ENCODE measurements at regions not wholly inside any gene's neighbourhood (a gene's known extent, or its start where the extent isn't known, plus 50 kb on each side); places are given as distances from the start of the nearest gene placed in this dataset.

DNA sequence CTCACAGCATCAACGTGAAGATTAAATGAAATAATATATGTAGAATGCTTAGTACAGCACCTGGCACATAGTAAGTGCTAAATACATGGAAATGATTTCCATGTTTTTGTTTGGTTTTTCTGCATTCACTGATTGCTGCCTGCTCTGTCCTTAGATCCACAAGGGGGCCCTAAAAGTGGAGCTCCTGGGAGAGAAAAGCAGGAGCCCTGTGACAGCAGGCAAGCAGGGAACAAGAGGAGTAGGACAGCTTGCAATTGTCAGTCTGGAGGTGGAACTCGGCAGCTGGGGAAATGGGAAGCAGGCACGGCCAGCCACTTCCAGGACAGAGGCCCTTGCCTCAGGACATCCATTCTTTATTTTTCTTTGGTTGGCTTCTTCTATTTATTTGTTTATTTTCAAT, 292.9 kb downstream of the BMP4 start:
- TF ChIP-seq, protein P1, sequence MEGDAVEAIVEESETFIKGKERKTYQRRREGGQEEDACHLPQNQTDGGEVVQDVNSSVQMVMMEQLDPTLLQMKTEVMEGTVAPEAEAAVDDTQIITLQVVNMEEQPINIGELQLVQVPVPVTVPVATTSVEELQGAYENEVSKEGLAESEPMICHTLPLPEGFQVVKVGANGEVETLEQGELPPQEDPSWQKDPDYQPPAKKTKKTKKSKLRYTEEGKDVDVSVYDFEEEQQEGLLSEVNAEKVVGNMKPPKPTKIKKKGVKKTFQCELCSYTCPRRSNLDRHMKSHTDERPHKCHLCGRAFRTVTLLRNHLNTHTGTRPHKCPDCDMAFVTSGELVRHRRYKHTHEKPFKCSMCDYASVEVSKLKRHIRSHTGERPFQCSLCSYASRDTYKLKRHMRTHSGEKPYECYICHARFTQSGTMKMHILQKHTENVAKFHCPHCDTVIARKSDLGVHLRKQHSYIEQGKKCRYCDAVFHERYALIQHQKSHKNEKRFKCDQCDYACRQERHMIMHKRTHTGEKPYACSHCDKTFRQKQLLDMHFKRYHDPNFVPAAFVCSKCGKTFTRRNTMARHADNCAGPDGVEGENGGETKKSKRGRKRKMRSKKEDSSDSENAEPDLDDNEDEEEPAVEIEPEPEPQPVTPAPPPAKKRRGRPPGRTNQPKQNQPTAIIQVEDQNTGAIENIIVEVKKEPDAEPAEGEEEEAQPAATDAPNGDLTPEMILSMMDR (conservative IDR thresholded peaks at IDR 0.05; ENCODE audit: low read depth, low read length): peak; percentile 67
- H3K4me3 ChIP-seq (ENCODE audit: low read length): no peak overlapping the region
- DNase-seq (ENCODE audit: low read depth): no peak

DNA sequence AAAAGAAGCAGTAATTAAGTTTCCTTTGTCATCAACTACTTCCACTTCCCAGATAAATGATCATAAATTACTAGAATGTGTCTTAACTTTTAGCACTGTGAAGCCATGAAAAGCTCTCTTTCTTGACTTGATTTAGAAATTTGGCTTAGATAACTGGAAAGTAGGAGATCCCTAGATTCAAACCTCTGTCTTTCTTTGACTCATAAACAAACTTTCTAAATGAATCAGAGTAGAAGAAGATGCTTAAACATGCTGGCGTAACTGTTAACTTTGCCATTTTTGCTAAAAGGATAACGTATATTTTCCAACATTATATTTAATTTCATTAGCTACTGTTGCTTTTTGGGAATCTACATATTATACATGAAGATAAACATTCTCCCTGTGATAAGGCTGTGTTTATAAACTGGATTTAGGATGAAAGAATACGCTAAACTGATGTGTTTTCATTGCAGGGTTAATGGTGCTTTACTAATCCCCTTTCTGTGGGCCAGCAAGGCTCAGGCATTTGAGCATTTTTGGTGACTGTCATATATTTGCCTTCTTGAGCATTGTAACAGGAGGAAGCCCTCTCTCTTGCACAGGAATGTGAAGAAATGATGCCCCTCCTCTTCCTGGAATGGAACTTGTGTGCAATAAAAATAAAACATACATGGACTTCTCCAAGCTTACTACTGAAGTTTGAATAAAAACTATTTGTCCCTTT, 301.4 kb downstream of the BMP4 start:
- H3K4me3 ChIP-seq (ENCODE audit: low read length): no peak overlapping the region
- DNase-seq (ENCODE audit: low read depth): no peak
- TF ChIP-seq, protein P1 (conservative IDR thresholded peaks at IDR 0.05; ENCODE audit: low read depth, low read length): no peak

DNA sequence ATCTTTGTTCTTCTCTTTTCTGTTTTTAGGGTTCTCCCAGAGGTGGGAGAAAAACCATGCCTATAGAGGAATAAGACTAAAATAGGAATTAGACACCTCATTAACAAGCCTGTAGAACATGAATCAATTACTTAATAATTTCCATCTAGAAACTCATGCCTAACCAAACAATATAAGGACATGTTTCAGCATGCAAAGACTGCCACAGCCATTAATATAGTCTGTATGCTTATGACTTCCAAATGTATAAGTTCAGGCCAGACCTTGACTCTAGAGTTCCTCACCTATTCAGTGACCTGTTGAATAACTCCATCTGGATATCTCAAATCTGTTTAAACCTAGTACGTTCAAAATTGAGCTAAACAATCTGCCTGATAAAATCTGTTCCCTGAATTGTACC, 304.6 kb downstream of the BMP4 start:
- no peak overlapping the region for H3K4me3 ChIP-seq (ENCODE audit: low read length)
- no peak for DNase-seq (ENCODE audit: low read depth)
- TF ChIP-seq, protein P1 (conservative IDR thresholded peaks at IDR 0.05; ENCODE audit: low read depth, low read length): no peak

DNA sequence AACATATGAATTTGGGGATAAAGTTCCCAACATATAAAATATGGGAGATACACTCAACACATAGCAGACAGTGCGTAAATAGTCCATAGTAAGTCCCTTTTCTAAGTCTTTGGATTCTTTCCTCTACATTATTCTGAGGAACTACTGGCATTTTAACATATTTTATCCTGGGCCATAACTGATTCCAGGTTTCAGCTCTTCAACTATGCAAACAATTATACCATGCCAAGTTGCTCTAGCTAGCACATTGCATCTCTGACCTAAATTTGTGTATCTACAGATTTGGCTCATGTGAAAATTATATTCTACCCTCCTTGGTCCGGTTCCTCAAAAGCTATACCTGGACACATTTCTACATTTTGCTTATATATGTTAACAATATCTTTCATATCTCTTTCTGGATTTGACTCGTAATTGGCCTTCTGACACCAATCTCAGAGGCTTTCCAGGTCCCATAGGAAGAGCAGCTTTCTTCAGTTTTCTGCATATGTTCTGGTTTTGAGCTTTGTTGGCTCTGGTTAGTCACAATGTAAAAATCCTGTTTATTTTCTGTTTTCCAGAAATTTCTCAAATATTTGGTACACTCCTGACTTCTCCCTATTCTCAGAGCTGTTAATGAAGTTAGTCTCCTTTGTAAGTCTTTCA, 305.4 kb downstream of the BMP4 start:
- TF ChIP-seq, protein P1 (conservative IDR thresholded peaks at IDR 0.05; ENCODE audit: low read depth, low read length): no peak
- no peak overlapping the region for H3K4me3 ChIP-seq (ENCODE audit: low read length)
- DNase-seq (ENCODE audit: low read depth): no peak

DNA sequence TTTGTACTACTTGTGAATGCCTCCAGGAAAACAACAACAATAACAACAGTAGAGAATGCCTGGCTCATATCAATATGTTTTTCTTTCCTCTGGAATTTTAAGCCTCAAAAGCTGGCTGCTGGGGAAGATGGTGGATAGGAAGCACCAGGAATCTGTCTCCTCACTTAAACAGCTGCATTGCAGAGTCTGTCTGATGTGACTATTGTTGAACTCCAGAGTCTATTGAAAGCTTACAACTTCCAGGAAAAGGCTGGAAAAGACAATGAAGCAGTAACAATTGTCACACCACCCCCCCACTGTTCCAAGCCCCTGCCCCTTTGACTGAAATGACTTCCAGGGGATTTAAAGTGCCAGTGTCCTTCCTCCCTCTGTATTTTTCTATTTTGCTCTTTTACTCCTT, 309.7 kb downstream of the BMP4 start:
- TF ChIP-seq, protein P1 (conservative IDR thresholded peaks at IDR 0.05; ENCODE audit: low read depth, low read length): no peak
- no peak for DNase-seq (ENCODE audit: low read depth)

DNA sequence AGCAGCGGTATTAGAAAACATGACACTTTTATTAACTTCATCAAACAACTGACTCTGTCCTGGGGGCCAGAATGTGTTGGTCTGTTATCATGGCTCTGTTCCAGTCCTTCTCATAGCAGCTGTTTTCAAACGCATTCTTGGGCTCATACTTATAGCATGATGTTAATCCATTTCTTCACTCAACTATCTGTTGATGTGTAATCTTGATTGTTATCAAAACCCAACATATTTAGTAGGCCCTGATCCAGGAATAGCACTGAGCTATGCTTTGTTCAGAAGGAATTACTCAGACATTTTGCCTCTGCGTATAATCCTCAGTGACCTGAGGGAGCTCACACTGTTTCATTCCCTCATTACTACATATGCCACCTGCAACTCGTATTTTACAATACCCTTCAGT, 315.9 kb downstream of the BMP4 start:
- DNase-seq (ENCODE audit: low read depth): peak; percentile 83
- H3K4me3 ChIP-seq (ENCODE audit: low read length): no peak overlapping the region
- TF ChIP-seq, protein P1 (conservative IDR thresholded peaks at IDR 0.05; ENCODE audit: low read depth, low read length): no peak

More for the DNA sequence above, 309.7 kb downstream of the BMP4 start:
- no peak overlapping the region for H3K4me3 ChIP-seq (ENCODE audit: low read length)

DNA sequence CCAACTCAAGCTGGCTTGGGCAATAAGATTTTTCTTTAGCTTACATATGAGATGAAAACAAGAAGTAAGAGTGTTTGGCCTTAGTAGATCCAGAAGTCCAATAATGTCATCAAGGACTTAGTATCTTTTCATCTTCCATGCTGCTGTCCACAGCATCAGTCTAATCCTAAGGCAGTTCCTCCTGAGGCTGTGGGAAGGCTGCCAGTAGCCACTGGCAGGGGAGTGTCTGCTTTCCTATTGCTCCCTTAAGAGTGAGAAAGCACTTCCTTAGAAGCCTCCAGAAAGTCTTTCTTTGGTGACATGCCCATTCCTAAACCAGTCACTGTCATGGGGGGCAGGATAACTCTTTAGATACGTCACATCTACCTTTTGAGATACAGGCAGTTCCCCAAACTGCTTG, 317.7 kb downstream of the BMP4 start:
- no peak for DNase-seq (ENCODE audit: low read depth)
- TF ChIP-seq, protein P1 (conservative IDR thresholded peaks at IDR 0.05; ENCODE audit: low read depth, low read length): no peak
- H3K4me3 ChIP-seq (ENCODE audit: low read length): no peak overlapping the region
